ENCODE measurements at regions not wholly inside any gene's neighbourhood (a gene's known extent, or its start where the extent isn't known, plus 50 kb on each side); places are given as distances from the start of the nearest gene placed in this dataset.

GRCh38 chr12:107277855-107278254 lies 184.5 kb upstream of the CRY1 start:
- no peaks in the 10 kb centered on the region for H3K27me3 ChIP-seq (ENCODE audit: control insufficient read depth in 1 of 2, insufficient read depth in 1 of 2, low read length in 2 of 2)
- peak overlapping the region; percentile 33 for H3K27ac ChIP-seq (ENCODE audit: low read length, poor library complexity, severe bottlenecking)
- H4K8ac ChIP-seq (ENCODE audit: low read length) = no peak overlapping the region
- H3K18ac ChIP-seq (ENCODE audit: low read depth in 1 of 2, low read length in 2 of 2) = no peak overlapping the region
- H2BK120ac ChIP-seq (ENCODE audit: low read depth, low read length) = no peak overlapping the region
- no peak for DNase-seq
- no peak overlapping the region for H3K4me3 ChIP-seq (ENCODE audit: insufficient read depth in 1 of 2, low read depth in 1 of 2, low read length in 2 of 2)
- no peak overlapping the region for H3K23ac ChIP-seq (ENCODE audit: low read length in 2 of 2)
- H3K79me1 ChIP-seq (replicated peaks; ENCODE audit: low read length, poor library complexity, severe bottlenecking) = no peaks in the 10 kb centered on the region
- no peak overlapping the region for H2AK5ac ChIP-seq (ENCODE audit: low read length, severe bottlenecking)
- 28% methylated on average over 1 of the region's 1 CpG for WGBS
- H3K4me1 ChIP-seq (ENCODE audit: control insufficient read depth, insufficient read depth, low read depth, low read length) = no peaks in the 10 kb centered on the region
- H3K36me3 ChIP-seq (ENCODE audit: control insufficient read depth in 1 of 2, insufficient read depth in 2 of 2, low read depth in 1 of 2, low read length in 2 of 2) = no peaks in the 10 kb centered on the region
- H2BK15ac ChIP-seq (ENCODE audit: low read depth, poor library complexity, severe bottlenecking) = no peak overlapping the region
- no peak overlapping the region for H4K91ac ChIP-seq (ENCODE audit: low read length)
- H2AFZ ChIP-seq (ENCODE audit: low read depth, low read length) = no peak overlapping the region
- H2BK5ac ChIP-seq (ENCODE audit: low read depth, low read length, poor library complexity, severe bottlenecking) = no peak overlapping the region
- H3K14ac ChIP-seq (ENCODE audit: low read length in 2 of 2) = no peak overlapping the region
- H3K9me3 ChIP-seq (ENCODE audit: control insufficient read depth, low read length) = no peaks in the 10 kb centered on the region
- H3K9ac ChIP-seq (ENCODE audit: low read length) = peak overlapping the region; percentile 65
- H3K4me2 ChIP-seq (ENCODE audit: low read length, poor library complexity, severe bottlenecking) = no peak overlapping the region
- no peak overlapping the region for H3K4ac ChIP-seq (ENCODE audit: low read depth in 1 of 2, low read length in 2 of 2)
- H2BK12ac ChIP-seq (ENCODE audit: low read length in 2 of 2) = no peak overlapping the region

- H3K79me1 ChIP-seq (replicated peaks; ENCODE audit: low read length, poor library complexity, severe bottlenecking) = no peaks in the 10 kb centered on the region
- H3K18ac ChIP-seq (ENCODE audit: low read depth in 1 of 2, low read length in 2 of 2) = no peak overlapping the region
- no peak overlapping the region for H3K4ac ChIP-seq (ENCODE audit: low read depth in 1 of 2, low read length in 2 of 2)
- H3K36me3 ChIP-seq (ENCODE audit: control insufficient read depth in 1 of 2, insufficient read depth in 2 of 2, low read depth in 1 of 2, low read length in 2 of 2) = no peaks in the 10 kb centered on the region
- no peak overlapping the region for H3K14ac ChIP-seq (ENCODE audit: low read length in 2 of 2)
- H3K9me3 ChIP-seq (ENCODE audit: control insufficient read depth, low read length) = no peaks in the 10 kb centered on the region
- no peak overlapping the region for H4K91ac ChIP-seq (ENCODE audit: low read length)
- H3K27ac ChIP-seq (ENCODE audit: low read length, poor library complexity, severe bottlenecking) = no peak overlapping the region
- H2BK120ac ChIP-seq (ENCODE audit: low read depth, low read length) = no peak overlapping the region
- no peaks in the 10 kb centered on the region for H3K4me1 ChIP-seq (ENCODE audit: control insufficient read depth, insufficient read depth, low read depth, low read length)
- H3K9ac ChIP-seq (ENCODE audit: low read length) = no peak overlapping the region
- H2AFZ ChIP-seq (ENCODE audit: low read depth, low read length) = no peak overlapping the region
- H2BK5ac ChIP-seq (ENCODE audit: low read depth, low read length, poor library complexity, severe bottlenecking) = no peak overlapping the region
- peaks cover 0 to 6% of the 10 kb centered on the region in 2 experiments for H3K27me3 ChIP-seq (ENCODE audit: control insufficient read depth in 1 of 2, insufficient read depth in 1 of 2, low read length in 2 of 2)
- no peak for DNase-seq
- H2BK12ac ChIP-seq (ENCODE audit: low read length in 2 of 2) = no peak overlapping the region
- no peak overlapping the region for H3K23ac ChIP-seq (ENCODE audit: low read length in 2 of 2)
- H3K4me2 ChIP-seq (ENCODE audit: low read length, poor library complexity, severe bottlenecking) = no peak overlapping the region
- no peak overlapping the region for H3K4me3 ChIP-seq (ENCODE audit: insufficient read depth in 1 of 2, low read depth in 1 of 2, low read length in 2 of 2)
- 92% methylated on average over 1 of the region's 1 CpG for WGBS
- no peak overlapping the region for H2AK5ac ChIP-seq (ENCODE audit: low read length, severe bottlenecking)
- no peak overlapping the region for H4K8ac ChIP-seq (ENCODE audit: low read length)
- H2BK15ac ChIP-seq (ENCODE audit: low read depth, poor library complexity, severe bottlenecking) = no peak overlapping the region
Measured at GRCh38 chr12:107282628-107283027, 189.3 kb upstream of the CRY1 start.

- H3K23ac ChIP-seq (ENCODE audit: low read length in 2 of 2) = no peak overlapping the region
- no peak overlapping the region for H2BK5ac ChIP-seq (ENCODE audit: low read depth, low read length, poor library complexity, severe bottlenecking)
- no peaks in the 10 kb centered on the region for H3K36me3 ChIP-seq (ENCODE audit: control insufficient read depth in 1 of 2, insufficient read depth in 2 of 2, low read depth in 1 of 2, low read length in 2 of 2)
- H3K27ac ChIP-seq (ENCODE audit: low read length, poor library complexity, severe bottlenecking) = no peak overlapping the region
- H2AFZ ChIP-seq (ENCODE audit: low read depth, low read length) = no peak overlapping the region
- H3K4ac ChIP-seq (ENCODE audit: low read depth in 1 of 2, low read length in 2 of 2) = no peak overlapping the region
- H3K4me3 ChIP-seq (ENCODE audit: insufficient read depth in 1 of 2, low read depth in 1 of 2, low read length in 2 of 2) = no peak overlapping the region
- no peaks in the 10 kb centered on the region for H3K4me1 ChIP-seq (ENCODE audit: control insufficient read depth, insufficient read depth, low read depth, low read length)
- no peak overlapping the region for H3K9ac ChIP-seq (ENCODE audit: low read length)
- H2BK120ac ChIP-seq (ENCODE audit: low read depth, low read length) = no peak overlapping the region
- H3K14ac ChIP-seq (ENCODE audit: low read length in 2 of 2) = no peak overlapping the region
- no peak overlapping the region for H4K8ac ChIP-seq (ENCODE audit: low read length)
- H2BK12ac ChIP-seq (ENCODE audit: low read length in 2 of 2) = no peak overlapping the region
- H3K9me3 ChIP-seq (ENCODE audit: control insufficient read depth, low read length) = no peaks in the 10 kb centered on the region
- 48% methylated on average over 4 of the region's 4 CpGs for WGBS
- no peak overlapping the region for H3K18ac ChIP-seq (ENCODE audit: low read depth in 1 of 2, low read length in 2 of 2)
- no peak overlapping the region for H2BK15ac ChIP-seq (ENCODE audit: low read depth, poor library complexity, severe bottlenecking)
- no peak overlapping the region for H2AK5ac ChIP-seq (ENCODE audit: low read length, severe bottlenecking)
- H3K4me2 ChIP-seq (ENCODE audit: low read length, poor library complexity, severe bottlenecking) = no peak overlapping the region
- H3K27me3 ChIP-seq (ENCODE audit: control insufficient read depth in 1 of 2, insufficient read depth in 1 of 2, low read length in 2 of 2) = peaks cover 0 to 6% of the 10 kb centered on the region in 2 experiments
- DNase-seq = no peak
- no peak overlapping the region for H4K91ac ChIP-seq (ENCODE audit: low read length)
- no peaks in the 10 kb centered on the region for H3K79me1 ChIP-seq (replicated peaks; ENCODE audit: low read length, poor library complexity, severe bottlenecking)
Measured at GRCh38 chr12:107283652-107284051, 190.3 kb upstream of the CRY1 start.

- DNase-seq = no peak
- 100% methylated on average over 1 of the region's 2 CpGs for WGBS
- Histone ChIP-seq H3K9ac (ENCODE audit: low read length) (no peak overlapping the region), H3K4ac (ENCODE audit: low read depth in 1 of 2, low read length in 2 of 2) (no peak overlapping the region), H2BK15ac (ENCODE audit: low read depth, poor library complexity, severe bottlenecking) (no peak overlapping the region), H2BK12ac (ENCODE audit: low read length in 2 of 2) (no peak overlapping the region), H3K36me3 (ENCODE audit: control insufficient read depth in 1 of 2, insufficient read depth in 2 of 2, low read depth in 1 of 2, low read length in 2 of 2) (no peaks in the 10 kb centered on the region), H3K4me1 (ENCODE audit: control insufficient read depth, insufficient read depth, low read depth, low read length) (no peaks in the 10 kb centered on the region), H3K18ac (ENCODE audit: low read depth in 1 of 2, low read length in 2 of 2) (no peak overlapping the region), H4K91ac (ENCODE audit: low read length) (no peak overlapping the region), H3K27me3 (ENCODE audit: control insufficient read depth in 1 of 2, insufficient read depth in 1 of 2, low read length in 2 of 2) (peaks cover 0 to 6% of the 10 kb centered on the region in 2 experiments), H3K23ac (ENCODE audit: low read length in 2 of 2) (no peak overlapping the region), H3K27ac (ENCODE audit: low read length, poor library complexity, severe bottlenecking) (no peak overlapping the region), H2AFZ (ENCODE audit: low read depth, low read length) (no peak overlapping the region), H2BK5ac (ENCODE audit: low read depth, low read length, poor library complexity, severe bottlenecking) (no peak overlapping the region), H3K79me1 (replicated peaks; ENCODE audit: low read length, poor library complexity, severe bottlenecking) (no peaks in the 10 kb centered on the region), H2BK120ac (ENCODE audit: low read depth, low read length) (no peak overlapping the region), H4K8ac (ENCODE audit: low read length) (no peak overlapping the region), H2AK5ac (ENCODE audit: low read length, severe bottlenecking) (no peak overlapping the region), H3K14ac (ENCODE audit: low read length in 2 of 2) (no peak overlapping the region), H3K4me3 (ENCODE audit: insufficient read depth in 1 of 2, low read depth in 1 of 2, low read length in 2 of 2) (no peak overlapping the region), H3K4me2 (ENCODE audit: low read length, poor library complexity, severe bottlenecking) (no peak overlapping the region), H3K9me3 (ENCODE audit: control insufficient read depth, low read length) (no peaks in the 10 kb centered on the region)
Measured at GRCh38 chr12:107284692-107285091, 191.3 kb upstream of the CRY1 start.

Measured in mesenchymal stem cell (in vitro differentiated cells and primary cell).